Endodermal cell (in vitro differentiated cells): ENCODE measurements at regions not wholly inside any gene's neighbourhood (a gene's known extent, or its start where the extent isn't known, plus 50 kb on each side); places are given as distances from the start of the nearest gene placed in this dataset.

Experiments used
- DNase-seq: peaks from one replicate; pipeline ENCODE4 v3.0.0-alpha.2; 2017
- H3K27ac ChIP-seq: 2 replicates; pipeline ENCODE4 v1.5.1; 2013; ENCODE audit warnings: mild to moderate bottlenecking, low read depth, low read length, moderate library complexity
- H3K27me3 ChIP-seq: 2 replicates; pipeline ENCODE4 v1.6.1; 2013; ENCODE audit warnings: mild to moderate bottlenecking, low read length, moderate library complexity; ENCODE audit not compliant: insufficient read depth, control insufficient read depth, poor library complexity, severe bottlenecking
- H3K36me3 ChIP-seq: 2 replicates; pipeline ENCODE4 v1.7.0; 2013; ENCODE audit warnings: mild to moderate bottlenecking, low read length, moderate library complexity; ENCODE audit not compliant: control insufficient read depth, insufficient read depth
- H3K4me1 ChIP-seq: one replicate; pipeline ENCODE4 v1.7.0; 2013; ENCODE audit warnings: low read length; ENCODE audit not compliant: control insufficient read depth, insufficient read depth
- H3K4me3 ChIP-seq: 2 replicates; pipeline ENCODE4 v1.5.1; 2013; ENCODE audit warnings: mild to moderate bottlenecking, low read length, moderate library complexity
- H3K9ac ChIP-seq: 2 replicates; pipeline ENCODE4 v1.6.1; 2013; ENCODE audit warnings: mild to moderate bottlenecking, low read length, moderate library complexity; ENCODE audit not compliant: poor library complexity, severe bottlenecking; ENCODE audit errors: extremely low read depth
- H3K9me3 ChIP-seq: 2 replicates; pipeline ENCODE4 v1.6.1; 2013; ENCODE audit warnings: mild to moderate bottlenecking, low read length, moderate library complexity; ENCODE audit not compliant: control insufficient read depth
- H3K27ac Mint-ChIP-seq: 2 replicates; pipeline ENCODE4 v1.8.0; 2020; ENCODE audit warnings: mixed read lengths
- H3K27me3 Mint-ChIP-seq: 2 replicates; pipeline ENCODE4 v1.8.0; 2021; ENCODE audit warnings: mild to moderate bottlenecking, mixed read lengths; ENCODE audit not compliant: insufficient read depth
- H3K36me3 Mint-ChIP-seq: 2 replicates; pipeline ENCODE4 v1.8.0; 2020; ENCODE audit warnings: low read depth, mixed read lengths
- H3K4me1 Mint-ChIP-seq: 2 replicates; pipeline ENCODE4 v1.8.0; 2020; ENCODE audit warnings: mixed read lengths
- H3K4me3 Mint-ChIP-seq: 2 replicates; pipeline ENCODE4 v1.8.0; 2020; ENCODE audit warnings: mild to moderate bottlenecking, moderate library complexity, mixed read lengths
- H3K9me3 Mint-ChIP-seq: 2 replicates; pipeline ENCODE4 v1.8.0; 2020; ENCODE audit warnings: mild to moderate bottlenecking, mixed read lengths
- WGBS, 2 experiments: methylation state at CpG; one replicate each; pipeline versions ENCODE4 v1.1.5 to v1.1.7; 2013; ENCODE audit warnings: missing lambda C conversion rate in 2 of 2, mixed read lengths in 1 of 2; ENCODE audit not compliant: insufficient coverage in 1 of 2, insufficient read length in 1 of 2; 5-methylcytosine and 5-hydroxymethylcytosine counted together
- TF ChIP-seq, protein P1 (sequence below): fragments of 200-600 bp; sonication (generic); conservative IDR thresholded peaks from 2 replicates; pipeline ENCODE4 v1.5.0; 2021; ENCODE audit warnings: antibody characterized with exemption, mild to moderate bottlenecking

DNA sequence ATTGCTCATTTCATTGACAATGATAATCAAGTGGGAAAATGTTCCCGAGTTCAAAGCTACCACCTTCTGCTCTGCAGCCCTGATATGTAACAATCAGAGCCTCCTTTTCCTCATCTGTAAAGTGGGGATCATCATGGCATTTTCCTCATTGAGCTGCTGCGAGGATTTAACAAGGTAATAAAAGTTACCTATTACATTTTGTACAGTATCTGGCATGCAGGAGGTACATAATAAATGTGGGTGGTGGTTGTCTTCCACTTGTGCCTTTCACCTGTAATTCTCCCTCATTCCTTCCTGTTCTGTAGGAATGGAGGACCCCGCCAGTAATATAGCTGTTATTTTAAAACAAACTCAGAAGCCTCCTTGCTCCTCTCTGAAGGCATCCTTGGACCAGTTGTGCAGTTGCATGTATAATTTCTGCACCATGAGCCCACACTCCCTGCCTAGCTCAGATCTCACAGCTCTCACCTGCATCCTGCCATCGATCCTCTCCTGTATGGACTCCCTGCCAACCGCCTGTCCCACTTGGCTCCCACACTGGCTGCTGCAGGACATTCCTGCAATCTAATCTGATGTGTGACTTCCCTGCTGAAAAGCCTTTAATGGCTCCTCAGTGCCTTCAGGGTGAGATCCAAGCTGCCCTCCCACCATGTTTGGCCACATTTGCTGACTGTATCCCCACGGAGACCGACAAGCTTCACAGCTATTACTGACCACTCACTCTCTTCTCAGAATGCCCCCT is 350.4 kb downstream of the EN1 start:
- H3K4me1 Mint-ChIP-seq = peaks cover 11% of the 10 kb centered on the region
- H3K4me3 Mint-ChIP-seq = no peak overlapping the region
- H3K36me3 Mint-ChIP-seq = no peaks in the 10 kb centered on the region
- 86 to 87% methylated on average over 5 to 7 of the region's 7 CpGs for WGBS, 2 experiments
- Histone ChIP-seq H3K36me3 (no peaks in the 10 kb centered on the region), H3K27me3 (peaks cover 13% of the 10 kb centered on the region), H3K4me3 (no peak overlapping the region), H3K27ac (no peak overlapping the region), H3K4me1 (no peaks in the 10 kb centered on the region), H3K9me3 (no peaks in the 10 kb centered on the region), H3K9ac (no peak overlapping the region)
- H3K27ac Mint-ChIP-seq = no peak overlapping the region
- TF ChIP-seq, protein P1, sequence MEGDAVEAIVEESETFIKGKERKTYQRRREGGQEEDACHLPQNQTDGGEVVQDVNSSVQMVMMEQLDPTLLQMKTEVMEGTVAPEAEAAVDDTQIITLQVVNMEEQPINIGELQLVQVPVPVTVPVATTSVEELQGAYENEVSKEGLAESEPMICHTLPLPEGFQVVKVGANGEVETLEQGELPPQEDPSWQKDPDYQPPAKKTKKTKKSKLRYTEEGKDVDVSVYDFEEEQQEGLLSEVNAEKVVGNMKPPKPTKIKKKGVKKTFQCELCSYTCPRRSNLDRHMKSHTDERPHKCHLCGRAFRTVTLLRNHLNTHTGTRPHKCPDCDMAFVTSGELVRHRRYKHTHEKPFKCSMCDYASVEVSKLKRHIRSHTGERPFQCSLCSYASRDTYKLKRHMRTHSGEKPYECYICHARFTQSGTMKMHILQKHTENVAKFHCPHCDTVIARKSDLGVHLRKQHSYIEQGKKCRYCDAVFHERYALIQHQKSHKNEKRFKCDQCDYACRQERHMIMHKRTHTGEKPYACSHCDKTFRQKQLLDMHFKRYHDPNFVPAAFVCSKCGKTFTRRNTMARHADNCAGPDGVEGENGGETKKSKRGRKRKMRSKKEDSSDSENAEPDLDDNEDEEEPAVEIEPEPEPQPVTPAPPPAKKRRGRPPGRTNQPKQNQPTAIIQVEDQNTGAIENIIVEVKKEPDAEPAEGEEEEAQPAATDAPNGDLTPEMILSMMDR = no peak
- H3K9me3 Mint-ChIP-seq = no peaks in the 10 kb centered on the region
- peaks cover 26% of the 10 kb centered on the region for H3K27me3 Mint-ChIP-seq
- peak; percentile 63 for DNase-seq

DNA sequence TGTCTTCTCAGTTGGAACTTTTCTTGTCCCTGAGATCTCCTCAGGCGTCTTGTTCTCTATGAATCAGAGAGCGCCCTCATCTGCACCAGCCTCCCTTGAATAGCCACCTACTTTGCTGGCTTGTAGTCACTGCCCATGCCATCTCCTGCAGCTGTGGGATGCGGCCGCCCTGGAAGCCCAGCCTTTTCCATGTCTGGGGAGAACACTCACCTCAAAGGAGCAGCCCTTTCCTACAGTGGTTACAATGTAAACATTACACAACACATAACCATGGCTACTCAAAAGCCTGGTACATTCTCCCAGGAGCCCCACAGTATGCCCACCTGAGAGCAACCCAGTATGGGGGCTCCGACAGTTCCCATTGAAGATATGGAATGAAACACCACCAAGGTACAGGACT is 351.0 kb downstream of the EN1 start:
- Mint-ChIP-seq H3K4me3 (no peak overlapping the region), H3K27ac (no peak overlapping the region), H3K27me3 (peaks cover 30% of the 10 kb centered on the region), H3K9me3 (no peaks in the 10 kb centered on the region), H3K36me3 (no peaks in the 10 kb centered on the region), H3K4me1 (peaks cover 11% of the 10 kb centered on the region)
- H3K9me3 ChIP-seq = no peaks in the 10 kb centered on the region
- no peak overlapping the region for H3K4me3 ChIP-seq
- H3K36me3 ChIP-seq = no peaks in the 10 kb centered on the region
- H3K27me3 ChIP-seq = peaks cover 13% of the 10 kb centered on the region
- H3K27ac ChIP-seq = no peak overlapping the region
- TF ChIP-seq, protein P1 = no peak
- peak; percentile 17 for DNase-seq
- H3K9ac ChIP-seq = no peak overlapping the region
- 89 to 100% methylated on average over 5 of the region's 5 CpGs for WGBS, 2 experiments
- no peaks in the 10 kb centered on the region for H3K4me1 ChIP-seq

DNA sequence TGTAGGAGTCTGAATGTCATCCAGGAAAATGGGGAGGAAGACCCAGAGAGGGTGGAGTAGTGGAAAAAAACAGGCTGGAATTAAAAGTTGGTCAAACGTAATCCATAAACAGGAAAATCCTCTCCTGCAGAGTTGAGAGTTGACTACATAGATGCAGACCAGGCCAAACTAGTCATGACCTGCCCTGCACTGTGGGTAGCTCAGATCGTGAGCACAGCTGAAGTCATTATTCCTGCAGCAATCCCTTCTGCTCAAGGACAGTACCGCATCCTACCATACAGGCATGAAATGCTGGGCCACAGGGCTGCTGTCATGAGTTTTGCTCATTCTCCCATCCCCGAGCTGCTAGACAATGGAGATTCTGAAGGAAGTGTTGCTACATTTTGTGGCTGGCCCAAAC is 352.2 kb downstream of the EN1 start:
- Mint-ChIP-seq H3K27me3 (peaks cover 30% of the 10 kb centered on the region), H3K27ac (no peak overlapping the region), H3K36me3 (no peaks in the 10 kb centered on the region), H3K4me3 (no peak overlapping the region), H3K4me1 (peaks cover 15% of the 10 kb centered on the region), H3K9me3 (no peaks in the 10 kb centered on the region)
- no peaks in the 10 kb centered on the region for H3K36me3 ChIP-seq
- no peak overlapping the region for H3K9ac ChIP-seq
- DNase-seq = peak; percentile 12
- no peak overlapping the region for H3K27ac ChIP-seq
- TF ChIP-seq, protein P1 = no peak
- H3K4me3 ChIP-seq = no peak overlapping the region
- H3K4me1 ChIP-seq = no peaks in the 10 kb centered on the region
- 87 to 98% methylated on average over 4 of the region's 4 CpGs for WGBS, 2 experiments
- peaks cover 23% of the 10 kb centered on the region for H3K27me3 ChIP-seq
- no peaks in the 10 kb centered on the region for H3K9me3 ChIP-seq
